A549 (cell line): ENCODE measurements at regions not wholly inside any gene's neighbourhood (a gene's known extent, or its start where the extent isn't known, plus 50 kb on each side); places are given as distances from the start of the nearest gene placed in this dataset.

ENCODE experiments used
- ATAC-seq, 2 experiments: fragments of 200-7000 bp in 1 of 2; fragments of >200 bp in 1 of 2; cut with Nextera tagmentation in 1 of 2; cut with Tn5 transposase in 1 of 2; 3 replicates each; pipeline versions ENCODE4 v1.8.0 to v1.9.1; 2018 to 2020; ENCODE audit warnings: mild to moderate bottlenecking in 1 of 2, moderate library complexity in 1 of 2
- CTCF ChIA-PET: fragments of 300-600 bp; sonication (Branson Sonifier 250); formaldehyde crosslinking; extraction: SDS; loops from one replicate; lab custom pipeline; 2021; ENCODE audit warnings: antibody characterized with exemption, inconsistent platforms; lab: Yijun Ruan, JAX
- POLR2A ChIA-PET: fragments of 350-600 bp; formaldehyde crosslinking; extraction: SDS; loops from one replicate; lab custom pipeline; 2021; ENCODE audit warnings: antibody characterized with exemption, inconsistent platforms; lab: Yijun Ruan, JAX
- DNase-seq, 2 experiments: peaks; one replicate each; pipeline versions ENCODE4 v3.0.0 to v3.0.0-alpha.2; 2011 to 2016; ENCODE audit warnings: low read depth in 1 of 2, low spot score in 1 of 2
- FAIRE-seq: peaks from 2 replicates; lab custom pipeline; 2011; peaks lifted over from hg19 to GRCh38; lab: Jason Lieb, UNC
- H3K27ac ChIP-seq, 2 experiments: fragments of >200 bp; sonication (Bioruptor Twin); formaldehyde crosslinking; 3 replicates each; pipeline ENCODE4 v1.5.1; 2016 to 2017
- H3K4me1 ChIP-seq: fragments of >200 bp; sonication (Bioruptor Twin); formaldehyde crosslinking; 3 replicates; pipeline ENCODE4 v1.6.1; 2016
- H3K4me2 ChIP-seq: fragments of >200 bp; sonication (Bioruptor Twin); formaldehyde crosslinking; 3 replicates; pipeline ENCODE4 v1.6.1; 2016
- H3K4me3 ChIP-seq: fragments of >200 bp; sonication (Bioruptor Twin); formaldehyde crosslinking; 3 replicates; pipeline ENCODE4 v1.5.1; 2016
- H3K9me3 ChIP-seq: fragments of >200 bp; sonication (Bioruptor Twin); formaldehyde crosslinking; 3 replicates; pipeline ENCODE4 v1.6.1; 2016
- BCL3 ChIP-seq: fragments of >200 bp; sonication (Bioruptor Twin); formaldehyde crosslinking; IDR thresholded peaks from 3 replicates; pipeline ENCODE4 v1.6.1; 2016
- BHLHE40 ChIP-seq: IDR thresholded peaks from 2 replicates; pipeline ENCODE4 v1.6.1; 2012; ENCODE audit warnings: low read depth, low read length, inconsistent platforms
- CBX2 ChIP-seq: fragments of 200-600 bp; sonication (generic); IDR thresholded peaks from 2 replicates; pipeline ENCODE4 v1.6.1; 2016; ENCODE audit warnings: low read depth, mild to moderate bottlenecking, borderline replicate concordance
- CEBPB ChIP-seq, 2 experiments: fragments of >200 bp in 1 of 2; sonication (Bioruptor Twin) in 1 of 2; formaldehyde crosslinking in 1 of 2; IDR thresholded peaks; 2 replicates each; pipeline ENCODE4 v1.6.1; 2012 to 2016
- E2F6 ChIP-seq: IDR thresholded peaks from 2 replicates; pipeline ENCODE4 v1.6.1; 2012; ENCODE audit warnings: low read depth, borderline replicate concordance
- EP300 ChIP-seq, 2 experiments: fragments of >200 bp; sonication (Bioruptor Twin); formaldehyde crosslinking; IDR thresholded peaks; 2 replicates in 1 of 2; 3 replicates in 1 of 2; pipeline ENCODE4 v1.6.1; 2016 to 2017
- ESRRA ChIP-seq: fragments of 150-350 bp; IDR thresholded peaks from 2 replicates; pipeline ENCODE4 v1.6.1; 2014; ENCODE audit warnings: mild to moderate bottlenecking, low read length, borderline replicate concordance
- FOSL2 ChIP-seq, 2 experiments: fragments of 450-650 bp in 1 of 2; fragments of >200 bp in 1 of 2; sonication (Bioruptor Twin) in 1 of 2; formaldehyde crosslinking; IDR thresholded peaks; 2 replicates each; pipeline versions ENCODE4 v1.5.0 to v1.6.1; 2016 to 2020; ENCODE audit warnings: mild to moderate bottlenecking in 1 of 2, moderate library complexity in 1 of 2
- HMGXB4 ChIP-seq: fragments of 250-450 bp; sonication (Bioruptor Pico); IDR thresholded peaks from 2 replicates; pipeline ENCODE4 v1.5.0; 2021; ENCODE audit warnings: mild to moderate bottlenecking, moderate library complexity, borderline replicate concordance
- HOXA7 ChIP-seq: fragments of 250-450 bp; sonication (Bioruptor Pico); IDR thresholded peaks from 2 replicates; pipeline ENCODE4 v1.5.0; 2020; ENCODE audit warnings: mild to moderate bottlenecking, moderate library complexity
- JUN ChIP-seq, 2 experiments: fragments of >200 bp; sonication (Bioruptor Twin); formaldehyde crosslinking; IDR thresholded peaks; 2 replicates in 1 of 2; 3 replicates in 1 of 2; pipeline ENCODE4 v1.6.1; 2016 to 2017
- KDM1A ChIP-seq: fragments of 200-600 bp; sonication (generic); IDR thresholded peaks from 2 replicates; pipeline ENCODE4 v1.6.1; 2016; ENCODE audit warnings: low read depth, mild to moderate bottlenecking
- KDM5A ChIP-seq: fragments of 200-600 bp; sonication (generic); IDR thresholded peaks from 2 replicates; pipeline ENCODE4 v1.6.1; 2016; ENCODE audit warnings: antibody characterized with exemption, mild to moderate bottlenecking
- MAX ChIP-seq: IDR thresholded peaks from 2 replicates; pipeline ENCODE4 v1.6.1; 2012
- MAZ ChIP-seq: fragments of 150-350 bp; IDR thresholded peaks from 2 replicates; pipeline ENCODE4 v1.6.1; 2014; ENCODE audit warnings: antibody characterized with exemption, low read depth, low read length, borderline replicate concordance
- NPAS2 ChIP-seq: fragments of 250-450 bp; sonication (Bioruptor Pico); IDR thresholded peaks from 2 replicates; pipeline ENCODE4 v1.8.0; 2022; ENCODE audit warnings: mild to moderate bottlenecking, moderate library complexity, borderline replicate concordance
- POLR2A ChIP-seq: IDR thresholded peaks from 2 replicates; pipeline ENCODE4 v1.6.1; 2012; ENCODE audit warnings: mild to moderate bottlenecking, low read length
- REST ChIP-seq: fragments of 200-600 bp; sonication (generic); IDR thresholded peaks from 2 replicates; pipeline ENCODE4 v1.6.1; 2016; ENCODE audit warnings: antibody characterized with exemption, mild to moderate bottlenecking, moderate library complexity
- RFX5 ChIP-seq: fragments of 450-650 bp; IDR thresholded peaks from 2 replicates; pipeline ENCODE4 v1.7.1; 2014; ENCODE audit warnings: antibody characterized with exemption, mild to moderate bottlenecking, moderate library complexity
- SMC3 ChIP-seq: fragments of >200 bp; sonication (Bioruptor Twin); formaldehyde crosslinking; IDR thresholded peaks from 3 replicates; pipeline ENCODE4 v1.6.1; 2018; ENCODE audit warnings: inconsistent platforms
- SREBF2 ChIP-seq: fragments of 450-650 bp; IDR thresholded peaks from 2 replicates; pipeline ENCODE4 v1.6.1; 2014; ENCODE audit warnings: mild to moderate bottlenecking, moderate library complexity
- TFCP2L1 ChIP-seq: fragments of 250-450 bp; sonication (Bioruptor Pico); IDR thresholded peaks from 2 replicates; pipeline ENCODE4 v1.5.0; 2021; ENCODE audit warnings: mild to moderate bottlenecking
- ZSCAN20 ChIP-seq: fragments of 250-450 bp; sonication (Bioruptor Pico); IDR thresholded peaks from 2 replicates; pipeline ENCODE4 v1.8.0; 2022; ENCODE audit warnings: mild to moderate bottlenecking, moderate library complexity
- WGBS: methylation state at CpG from one replicate; pipeline ENCODE4 v1.1.6; 2017; ENCODE audit errors: missing lambda C conversion rate; 5-methylcytosine and 5-hydroxymethylcytosine counted together
- TF ChIP-seq, protein P1 (sequence below): fragments of 150-350 bp; IDR thresholded peaks from 2 replicates; pipeline ENCODE4 v1.6.1; 2014; ENCODE audit warnings: low read depth, mild to moderate bottlenecking, low read length
- TF ChIP-seq, protein P2 (sequence below): fragments of 250-450 bp; sonication (Bioruptor Pico); IDR thresholded peaks from 2 replicates; pipeline ENCODE4 v1.5.0; 2020; ENCODE audit warnings: low read depth, mild to moderate bottlenecking, moderate library complexity

GRCh38 chr15:93562395-93563123, 473.5 kb upstream of the RGMA start:
- TF ChIP-seq MAX (no peak), TFCP2L1 (no peak), CBX2 (no peak), ESRRA (no peak), REST (no peak), KDM1A (no peak), BCL3 (no peak), JUN (IDR thresholded peaks at IDR 0.05) (no peak), BHLHE40 (no peak), HMGXB4 (CRISPR knock-in tag) (no peak), ZSCAN20 (CRISPR knock-in tag) (no peak), POLR2A (no peak)
- TF ChIP-seq, protein P1, sequence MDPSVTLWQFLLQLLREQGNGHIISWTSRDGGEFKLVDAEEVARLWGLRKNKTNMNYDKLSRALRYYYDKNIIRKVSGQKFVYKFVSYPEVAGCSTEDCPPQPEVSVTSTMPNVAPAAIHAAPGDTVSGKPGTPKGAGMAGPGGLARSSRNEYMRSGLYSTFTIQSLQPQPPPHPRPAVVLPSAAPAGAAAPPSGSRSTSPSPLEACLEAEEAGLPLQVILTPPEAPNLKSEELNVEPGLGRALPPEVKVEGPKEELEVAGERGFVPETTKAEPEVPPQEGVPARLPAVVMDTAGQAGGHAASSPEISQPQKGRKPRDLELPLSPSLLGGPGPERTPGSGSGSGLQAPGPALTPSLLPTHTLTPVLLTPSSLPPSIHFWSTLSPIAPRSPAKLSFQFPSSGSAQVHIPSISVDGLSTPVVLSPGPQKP: no peak
- TF ChIP-seq, protein P2, sequence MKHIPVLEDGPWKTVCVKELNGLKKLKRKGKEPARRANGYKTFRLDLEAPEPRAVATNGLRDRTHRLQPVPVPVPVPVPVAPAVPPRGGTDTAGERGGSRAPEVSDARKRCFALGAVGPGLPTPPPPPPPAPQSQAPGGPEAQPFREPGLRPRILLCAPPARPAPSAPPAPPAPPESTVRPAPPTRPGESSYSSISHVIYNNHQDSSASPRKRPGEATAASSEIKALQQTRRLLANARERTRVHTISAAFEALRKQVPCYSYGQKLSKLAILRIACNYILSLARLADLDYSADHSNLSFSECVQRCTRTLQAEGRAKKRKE (CRISPR knock-in tag): no peak
- Histone ChIP-seq H3K4me3 (no peak overlapping the region), H3K9me3 (no peaks in the 10 kb centered on the region), H3K27ac (no peak overlapping the region), H3K4me1 (no peaks in the 10 kb centered on the region), H3K4me2 (no peak overlapping the region)
- no peak for ATAC-seq
- ChIA-PET POLR2A (no interaction called here), CTCF (interaction anchor here (0.7 to 1.6 kb wide), 2 partner anchors 20 to 105 kb away, joined by 3 read pairs; no protein-coding TSS in a partner anchor)
- 12% methylated on average over 8 of the region's 8 CpGs for WGBS
- DNase-seq: no peak
- FAIRE-seq: no peak

- CTCF ChIA-PET: no interaction called here
- 22% methylated on average over 1 of the region's 1 CpG for WGBS
- POLR2A ChIA-PET: no interaction called here
- no peak for DNase-seq
- FAIRE-seq: no peak
- Histone ChIP-seq H3K27ac (no peak overlapping the region), H3K4me1 (no peaks in the 10 kb centered on the region), H3K9me3 (no peaks in the 10 kb centered on the region), H3K4me2 (no peak overlapping the region), H3K4me3 (no peak overlapping the region)
- no peak for ATAC-seq
- TF ChIP-seq RFX5: no peak
- TF ChIP-seq, protein P1: no peak
- TF ChIP-seq SMC3: no peak
- TF ChIP-seq KDM1A: no peak
- TF ChIP-seq EP300 (IDR thresholded peaks at IDR 0.05): no peak
- no peak for TF ChIP-seq TFCP2L1
- no peak for TF ChIP-seq MAZ
- no peak for TF ChIP-seq KDM5A
- TF ChIP-seq MAX: no peak
- TF ChIP-seq CEBPB (IDR thresholded peaks at IDR 0.05): no peak
- no peak for TF ChIP-seq NPAS2
- no peak for TF ChIP-seq HOXA7 (CRISPR knock-in tag)
- no peak for TF ChIP-seq POLR2A
- TF ChIP-seq CBX2: no peak
- no peak for TF ChIP-seq SREBF2
- TF ChIP-seq FOSL2 (IDR thresholded peaks at IDR 0.05): no peak
- no peak for TF ChIP-seq FOSL2 (CRISPR knock-in tag; IDR thresholded peaks at IDR 0.05)
- TF ChIP-seq E2F6: no peak
Observed at GRCh38 chr15:93557696-93558095, 468.7 kb upstream of the RGMA start.
